Cardiac muscle cell (in vitro differentiated cells and primary cell): ENCODE measurements at regions not wholly inside any gene's neighbourhood (a gene's known extent, or its start where the extent isn't known, plus 50 kb on each side); places are given as distances from the start of the nearest gene placed in this dataset.
"Not testable (repeated sequence)": the region's sequence is repeated elsewhere in the genome, so short reads cannot be mapped to it uniquely, and the experiment has no call there.

Experiments used
- DNase-seq, 2 donors: peaks; one replicate each; pipeline versions ENCODE4 v3.0.0 to v3.0.0-alpha.2; 2010 to 2017; ENCODE audit warnings: low read depth in 1 of 2, low spot score in 1 of 2
- H3K27ac ChIP-seq: fragments of 200-600 bp; sonication (generic); 2 replicates; pipeline ENCODE4 v1.5.1; 2016
- H3K27me3 ChIP-seq: fragments of 200-600 bp; sonication (generic); 2 replicates; pipeline ENCODE4 v1.6.0; 2016; ENCODE audit warnings: control low read depth
- H3K36me3 ChIP-seq: fragments of 200-600 bp; sonication (generic); 2 replicates; pipeline ENCODE4 v1.5.1; 2016; ENCODE audit warnings: control low read depth
- H3K4me1 ChIP-seq: fragments of 200-600 bp; sonication (generic); 2 replicates; pipeline ENCODE4 v1.8.1; 2017; ENCODE audit warnings: low read depth, mild to moderate bottlenecking, mixed run types
- H3K4me3 ChIP-seq: fragments of 200-600 bp; sonication (generic); 2 replicates; pipeline ENCODE4 v1.5.1; 2016; ENCODE audit warnings: mild to moderate bottlenecking
- H3K9me3 ChIP-seq: fragments of 200-600 bp; sonication (generic); 2 replicates; pipeline ENCODE4 v1.5.1; 2017; ENCODE audit warnings: low read depth, mild to moderate bottlenecking, control low read depth
- CTCF ChIP-seq: IDR thresholded peaks from 2 replicates; pipeline ENCODE4 v1.5.1; 2012; ENCODE audit warnings: low read depth, mild to moderate bottlenecking, low read length

- Histone ChIP-seq H3K27me3 (no peaks in the 10 kb centered on the region), H3K27ac (no peak overlapping the region), H3K4me1 (no peaks in the 10 kb centered on the region), H3K36me3 (no peaks in the 10 kb centered on the region), H3K4me3 (no peak overlapping the region), H3K9me3 (no peaks in the 10 kb centered on the region)
- DNase-seq, result no peak
- TF ChIP-seq CTCF, result no peak
Measured at GRCh38 chr7:4606797-4607196, 75.3 kb upstream of the FOXK1 start.

- Histone ChIP-seq H3K4me3 (no peak overlapping the region), H3K4me1 (no peaks in the 10 kb centered on the region), H3K27me3 (no peaks in the 10 kb centered on the region), H3K9me3 (no peaks in the 10 kb centered on the region), H3K36me3 (no peaks in the 10 kb centered on the region), H3K27ac (no peak overlapping the region)
- no peak for DNase-seq
- no peak for TF ChIP-seq CTCF
Measured at GRCh38 chr7:4607311-4607729, 74.8 kb upstream of the FOXK1 start.

- H3K9me3 ChIP-seq, H3K36me3 ChIP-seq, H3K4me3 ChIP-seq: not testable (repeated sequence)
Measured at GRCh38 chr7:4609576-4609975, 72.5 kb upstream of the FOXK1 start.

GRCh38 chr7:4610768-4611467, 71.2 kb upstream of the FOXK1 start:
- no peaks in the 10 kb centered on the region for H3K4me1 ChIP-seq
- H3K27me3 ChIP-seq, result no peaks in the 10 kb centered on the region
- H3K36me3 ChIP-seq, result no peaks in the 10 kb centered on the region
- peak; percentile 75 for TF ChIP-seq CTCF
- no peak overlapping the region for H3K27ac ChIP-seq
- DNase-seq, result peak; percentile 77 to 79
- no peaks in the 10 kb centered on the region for H3K9me3 ChIP-seq
- H3K4me3 ChIP-seq, result no peak overlapping the region

More at GRCh38 chr7:4609576-4609975, 72.5 kb upstream of the FOXK1 start:
- not testable (repeated sequence) for H3K27me3 ChIP-seq, H3K27ac ChIP-seq, DNase-seq, H3K4me1 ChIP-seq

- H3K4me3 ChIP-seq, result no peak overlapping the region
- no peak overlapping the region for H3K27ac ChIP-seq
- DNase-seq, result no peak
- no peaks in the 10 kb centered on the region for H3K9me3 ChIP-seq
- H3K36me3 ChIP-seq, result no peaks in the 10 kb centered on the region
- no peaks in the 10 kb centered on the region for H3K4me1 ChIP-seq
- no peaks in the 10 kb centered on the region for H3K27me3 ChIP-seq
- no peak for TF ChIP-seq CTCF
Measured at GRCh38 chr7:4612237-4612636, 69.9 kb upstream of the FOXK1 start.

- no peaks in the 10 kb centered on the region for H3K36me3 ChIP-seq
- no peaks in the 10 kb centered on the region for H3K4me1 ChIP-seq
- H3K4me3 ChIP-seq, result no peak overlapping the region
- TF ChIP-seq CTCF, result no peak
- H3K27me3 ChIP-seq, result no peaks in the 10 kb centered on the region
- DNase-seq, result peak in 1 of 2 donors; percentile 72
- H3K9me3 ChIP-seq, result no peaks in the 10 kb centered on the region
- no peak overlapping the region for H3K27ac ChIP-seq
Measured at GRCh38 chr7:4612939-4613841, 68.9 kb upstream of the FOXK1 start.
